GM12873 (cell line): ENCODE measurements at regions not wholly inside any gene's neighbourhood (a gene's known extent, or its start where the extent isn't known, plus 50 kb on each side); places are given as distances from the start of the nearest gene placed in this dataset.

Experiments used
- TF ChIP-seq, protein P1 (sequence below): IDR thresholded peaks from 2 replicates; pipeline ENCODE4 v1.5.1; 2012; ENCODE audit warnings: low read depth, mild to moderate bottlenecking, moderate library complexity, low read length, control low read depth; ENCODE audit not compliant: insufficient read depth; ENCODE audit errors: missing control alignments

DNA sequence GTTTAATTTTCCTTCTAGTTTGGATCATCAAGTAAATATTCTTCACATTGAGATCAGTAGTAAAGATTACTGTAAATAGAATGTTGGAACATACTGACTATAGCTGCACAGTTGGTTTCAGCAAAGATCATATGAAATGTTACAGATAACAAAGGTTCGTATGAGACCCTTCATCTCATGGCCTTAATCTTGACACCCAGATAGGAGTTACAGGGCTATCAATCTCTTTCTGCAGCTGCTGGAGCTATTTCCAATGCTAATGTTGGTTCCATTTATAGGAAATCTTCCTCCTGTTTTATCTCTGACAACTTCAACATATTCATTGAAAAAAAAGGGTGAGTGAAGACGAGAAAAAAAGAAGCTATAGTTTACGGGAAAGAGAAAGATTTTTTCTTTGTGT is 495.6 kb downstream of the JRKL start:
- TF ChIP-seq, protein P1, sequence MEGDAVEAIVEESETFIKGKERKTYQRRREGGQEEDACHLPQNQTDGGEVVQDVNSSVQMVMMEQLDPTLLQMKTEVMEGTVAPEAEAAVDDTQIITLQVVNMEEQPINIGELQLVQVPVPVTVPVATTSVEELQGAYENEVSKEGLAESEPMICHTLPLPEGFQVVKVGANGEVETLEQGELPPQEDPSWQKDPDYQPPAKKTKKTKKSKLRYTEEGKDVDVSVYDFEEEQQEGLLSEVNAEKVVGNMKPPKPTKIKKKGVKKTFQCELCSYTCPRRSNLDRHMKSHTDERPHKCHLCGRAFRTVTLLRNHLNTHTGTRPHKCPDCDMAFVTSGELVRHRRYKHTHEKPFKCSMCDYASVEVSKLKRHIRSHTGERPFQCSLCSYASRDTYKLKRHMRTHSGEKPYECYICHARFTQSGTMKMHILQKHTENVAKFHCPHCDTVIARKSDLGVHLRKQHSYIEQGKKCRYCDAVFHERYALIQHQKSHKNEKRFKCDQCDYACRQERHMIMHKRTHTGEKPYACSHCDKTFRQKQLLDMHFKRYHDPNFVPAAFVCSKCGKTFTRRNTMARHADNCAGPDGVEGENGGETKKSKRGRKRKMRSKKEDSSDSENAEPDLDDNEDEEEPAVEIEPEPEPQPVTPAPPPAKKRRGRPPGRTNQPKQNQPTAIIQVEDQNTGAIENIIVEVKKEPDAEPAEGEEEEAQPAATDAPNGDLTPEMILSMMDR, result no peak

GRCh38 chr11:96885912-96886311 is 496.1 kb downstream of the JRKL start:
- TF ChIP-seq, protein P1, result no peak

GRCh38 chr11:96893988-96894387 is 504.2 kb downstream of the JRKL start:
- TF ChIP-seq, protein P1, result no peak

GRCh38 chr11:96894587-96894986 is 504.8 kb downstream of the JRKL start:
- TF ChIP-seq, protein P1, result no peak

DNA sequence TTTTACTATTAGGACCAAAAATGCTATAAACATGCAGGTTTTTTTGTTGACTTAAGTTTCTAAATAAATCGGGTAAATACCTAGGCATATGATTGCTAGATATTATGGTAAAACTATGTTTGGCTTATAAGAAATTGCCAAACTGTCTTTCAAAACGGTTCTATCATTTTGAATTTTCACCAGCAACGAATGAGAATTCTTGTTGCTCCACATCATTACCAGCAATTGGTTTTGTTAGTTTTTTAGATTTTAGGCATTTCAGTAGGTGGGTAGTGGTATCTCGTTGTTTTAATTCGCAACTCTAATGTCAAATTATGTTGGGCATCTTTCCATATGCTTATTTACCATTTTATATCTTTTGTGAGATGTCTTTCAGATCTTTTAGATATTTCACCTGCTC is 510.2 kb downstream of the JRKL start:
- TF ChIP-seq, protein P1, result no peak

GRCh38 chr11:96905143-96905542 is 515.3 kb downstream of the JRKL start:
- TF ChIP-seq, protein P1, result no peak

- TF ChIP-seq, protein P1, result no peak
Observed at GRCh38 chr11:96905663-96906062, 515.9 kb downstream of the JRKL start.
